H1 (cell line): ENCODE measurements at regions not wholly inside any gene's neighbourhood (a gene's known extent, or its start where the extent isn't known, plus 50 kb on each side); places are given as distances from the start of the nearest gene placed in this dataset.

Experiments
- CTCF ChIA-PET: fragments of 300-600 bp; sonication (Branson Sonifier 250); formaldehyde crosslinking; loops from one replicate; lab custom pipeline; 2021; ENCODE audit not compliant: partially characterized antibody; lab: Charles Lee
- POLR2A ChIA-PET: fragments of 300-600 bp; sonication (Branson Sonifier 250); formaldehyde crosslinking; loops from one replicate; lab custom pipeline; 2021; ENCODE audit warnings: inconsistent platforms; ENCODE audit not compliant: partially characterized antibody; lab: Charles Lee
- DNase-seq, 2 experiments: peaks; one replicate each; pipeline versions ENCODE4 v3.0.0 to v3.0.0-alpha.2; 2010 to 2022; ENCODE audit warnings: low spot score in 2 of 2, low read depth in 1 of 2, mixed read lengths in 1 of 2
- FAIRE-seq: peaks from 2 replicates; lab custom pipeline; 2011; peaks lifted over from hg19 to GRCh38; lab: Jason Lieb, UNC
- H2AFZ ChIP-seq: 2 replicates; pipeline ENCODE4 v1.8.1; 2012; ENCODE audit warnings: low read length, inconsistent platforms
- H2AK5ac ChIP-seq: 2 replicates; pipeline ENCODE4 v1.6.1; 2013; ENCODE audit warnings: low read depth, low read length
- H2BK120ac ChIP-seq: replicated peaks from 2 replicates; pipeline ENCODE3; 2013; ENCODE audit warnings: low read depth, low read length, inconsistent platforms
- H2BK12ac ChIP-seq: 2 replicates; pipeline ENCODE4 v1.6.1; 2013; ENCODE audit warnings: low read depth, low read length
- H2BK15ac ChIP-seq: 2 replicates; pipeline ENCODE4 v1.6.1; 2013; ENCODE audit warnings: low read length
- H2BK20ac ChIP-seq: 2 replicates; pipeline ENCODE4 v1.6.1; 2013; ENCODE audit warnings: low read length
- H2BK5ac ChIP-seq: 2 replicates; pipeline ENCODE4 v1.6.1; 2013; ENCODE audit warnings: low read depth, low read length
- H3K14ac ChIP-seq: 2 replicates; pipeline ENCODE4 v1.6.1; 2013; ENCODE audit warnings: inconsistent platforms; ENCODE audit not compliant: insufficient read length
- H3K18ac ChIP-seq: 2 replicates; pipeline ENCODE4 v1.6.1; 2013; ENCODE audit warnings: low read length; ENCODE audit errors: extremely low read depth
- H3K23ac ChIP-seq: 2 replicates; pipeline ENCODE4 v1.6.1; 2013; ENCODE audit warnings: inconsistent platforms; ENCODE audit not compliant: insufficient read length
- H3K23me2 ChIP-seq: 2 replicates; pipeline ENCODE4 v1.6.1; 2013; ENCODE audit warnings: low read depth, low read length
- H3K27ac ChIP-seq: 2 replicates; pipeline ENCODE4 v1.6.1; 2011; ENCODE audit warnings: low read depth, low read length, inconsistent platforms
- H3K27me3 ChIP-seq, 4 experiments: replicated peaks in 1 of 4; 1 replicate in 1 of 4; 2 replicates in 3 of 4; pipeline versions ENCODE4 v1.6.1 to v1.8.1; 2011 to 2013; ENCODE audit warnings: low read length in 3 of 4, mild to moderate bottlenecking in 3 of 4, inconsistent platforms in 2 of 4, mixed read lengths in 2 of 4, moderate library complexity in 1 of 4; ENCODE audit not compliant: control insufficient read depth in 3 of 4, insufficient read depth in 3 of 4; ENCODE audit errors: extremely low read depth in 1 of 4
- H3K36me3 ChIP-seq, 4 experiments: 2 replicates each; pipeline versions ENCODE4 v1.6.1 to v1.8.1; 2011 to 2013; ENCODE audit warnings: mild to moderate bottlenecking in 4 of 4, low read length in 3 of 4, moderate library complexity in 2 of 4, control low read depth in 1 of 4, inconsistent platforms in 1 of 4; ENCODE audit not compliant: insufficient read depth in 4 of 4, control insufficient read depth in 2 of 4
- H3K4ac ChIP-seq: replicated peaks from 2 replicates; pipeline ENCODE3; 2013; ENCODE audit warnings: low read length, low read depth, mixed read lengths, inconsistent platforms; ENCODE audit not compliant: insufficient read length
- H3K4me1 ChIP-seq, 4 experiments: replicated peaks in 1 of 4; 1 replicate in 1 of 4; 2 replicates in 3 of 4; pipeline versions ENCODE4 v1.6.1 to v1.8.1; 2011 to 2013; ENCODE audit warnings: low read length in 3 of 4, inconsistent platforms in 2 of 4, mixed read lengths in 1 of 4; ENCODE audit not compliant: insufficient read depth in 4 of 4, control insufficient read depth in 3 of 4
- H3K4me2 ChIP-seq, 2 experiments: 2 replicates each; pipeline versions ENCODE4 v1.6.1 to v1.8.1; 2011 to 2013; ENCODE audit warnings: low read depth in 2 of 2, low read length in 2 of 2, control low read depth in 1 of 2, inconsistent platforms in 1 of 2, mild to moderate bottlenecking in 1 of 2; ENCODE audit not compliant: insufficient read depth in 1 of 2
- H3K4me3 ChIP-seq, 4 experiments: fragments of 200-600, 300-600 bp in 1 of 4; sonication (generic), shearing (Covaris generic), sonication (Bioruptor Twin) in 1 of 4; 2 replicates each; pipeline versions ENCODE4 v1.5.1 to v1.8.1; 2011 to 2016; ENCODE audit warnings: low read length in 4 of 4, low read depth in 3 of 4, control low read depth in 2 of 4, inconsistent platforms in 2 of 4, mild to moderate bottlenecking in 2 of 4, mixed read lengths in 1 of 4, moderate library complexity in 1 of 4; ENCODE audit not compliant: insufficient read depth in 2 of 4; ENCODE audit errors: extremely low read depth in 1 of 4
- H3K56ac ChIP-seq: replicated peaks from 2 replicates; pipeline ENCODE3; 2013; ENCODE audit warnings: low read depth, mild to moderate bottlenecking, mixed read lengths, low read length, inconsistent platforms; ENCODE audit not compliant: insufficient read length
- H3K79me1 ChIP-seq: 2 replicates; pipeline ENCODE4 v1.6.1; 2013; ENCODE audit warnings: low read depth, low read length, control low read depth
- H3K79me2 ChIP-seq, 2 experiments: 2 replicates each; pipeline versions ENCODE4 v1.6.1 to v1.8.1; 2012 to 2013; ENCODE audit warnings: low read length in 2 of 2, mild to moderate bottlenecking in 2 of 2, inconsistent platforms in 1 of 2; ENCODE audit not compliant: insufficient read depth in 2 of 2, control insufficient read depth in 1 of 2
- H3K9ac ChIP-seq, 4 experiments: replicated peaks in 1 of 4; 1 replicate in 1 of 4; 2 replicates in 3 of 4; pipeline versions ENCODE4 v1.6.1 to v1.8.1; 2011 to 2013; ENCODE audit warnings: low read depth in 3 of 4, low read length in 3 of 4, control low read depth in 2 of 4, mild to moderate bottlenecking in 2 of 4, moderate library complexity in 2 of 4, inconsistent platforms in 1 of 4; ENCODE audit errors: extremely low read depth in 1 of 4
- H3K9me3 ChIP-seq, 2 experiments: 2 replicates each; pipeline versions ENCODE4 v1.6.1 to v1.8.1; 2012 to 2013; ENCODE audit warnings: mild to moderate bottlenecking in 2 of 2, moderate library complexity in 2 of 2, control low read depth in 1 of 2, inconsistent platforms in 1 of 2, low read depth in 1 of 2, low read length in 1 of 2, mixed read lengths in 1 of 2; ENCODE audit not compliant: insufficient read depth in 2 of 2
- H4K20me1 ChIP-seq, 2 experiments: replicated peaks in 1 of 2; 2 replicates each; pipeline versions ENCODE3 to v1.8.1; 2011 to 2013; ENCODE audit warnings: inconsistent platforms in 2 of 2, low read length in 2 of 2, mild to moderate bottlenecking in 1 of 2; ENCODE audit not compliant: insufficient read depth in 2 of 2, control insufficient read depth in 1 of 2
- H4K5ac ChIP-seq: 2 replicates; pipeline ENCODE4 v1.6.1; 2013; ENCODE audit warnings: low read length, low read depth, mixed read lengths, inconsistent platforms; ENCODE audit not compliant: insufficient read length
- H4K8ac ChIP-seq: 2 replicates; pipeline ENCODE4 v1.8.0; 2013; ENCODE audit warnings: mild to moderate bottlenecking, moderate library complexity, low read length, inconsistent platforms; ENCODE audit not compliant: insufficient read depth; ENCODE audit errors: extremely low read depth
- H4K91ac ChIP-seq: replicated peaks from 2 replicates; pipeline ENCODE3; 2013; ENCODE audit warnings: low read length, mixed read lengths, inconsistent platforms; ENCODE audit not compliant: insufficient read length
- BCL11A ChIP-seq, 2 experiments: IDR thresholded peaks; one replicate each; pipeline ENCODE4 v1.6.1; 2011; ENCODE audit warnings: low read depth in 2 of 2, low read length in 2 of 2, mild to moderate bottlenecking in 2 of 2
- BRCA1 ChIP-seq: IDR thresholded peaks from 2 replicates; pipeline ENCODE4 v1.6.1; 2012; ENCODE audit warnings: low read depth, low read length, improper control_type of control experiment
- CREB1 ChIP-seq: IDR thresholded peaks from 2 replicates; pipeline ENCODE4 v1.6.1; 2012; ENCODE audit warnings: inconsistent platforms
- E2F6 ChIP-seq: IDR thresholded peaks from 2 replicates; pipeline ENCODE4 v1.6.1; 2012; ENCODE audit warnings: inconsistent platforms
- EP300 ChIP-seq, 2 experiments: IDR thresholded peaks; 1 replicate in 1 of 2; 2 replicates in 1 of 2; pipeline ENCODE4 v1.6.1; 2011 to 2012; ENCODE audit warnings: low read depth in 2 of 2, low read length in 2 of 2, mild to moderate bottlenecking in 2 of 2, borderline replicate concordance in 1 of 2, inconsistent platforms in 1 of 2, moderate library complexity in 1 of 2
- HDAC2 ChIP-seq, 2 experiments: fragments of 300-600 bp in 1 of 2; sonication (generic) in 1 of 2; IDR thresholded peaks; 2 replicates each; pipeline ENCODE4 v1.6.1; 2011 to 2012; ENCODE audit warnings: low read depth in 2 of 2, low read length in 2 of 2, mild to moderate bottlenecking in 2 of 2, moderate library complexity in 2 of 2, borderline replicate concordance in 1 of 2, inconsistent platforms in 1 of 2
- HDAC6 ChIP-seq: IDR thresholded peaks from one replicate; pipeline ENCODE4 v1.7.1; 2012; ENCODE audit warnings: low read depth, mild to moderate bottlenecking, inconsistent platforms, low read length, moderate library complexity
- JUN ChIP-seq: IDR thresholded peaks from 2 replicates; pipeline ENCODE4 v1.6.1; 2011; ENCODE audit warnings: low read depth, mild to moderate bottlenecking, improper control_type of control experiment, low read length
- PHF8 ChIP-seq: fragments of 200-600 bp; sonication (generic); conservative IDR thresholded peaks from 2 replicates; pipeline ENCODE4 v1.7.1; 2012; ENCODE audit warnings: low read depth, mild to moderate bottlenecking, inconsistent platforms, low read length, moderate library complexity
- POLR2AphosphoS5 ChIP-seq: IDR thresholded peaks from 2 replicates; pipeline ENCODE4 v1.6.1; 2011; ENCODE audit warnings: low read depth, low read length
- SAP30 ChIP-seq: fragments of 300-600 bp; sonication (generic); IDR thresholded peaks from 2 replicates; pipeline ENCODE4 v1.7.1; 2012; ENCODE audit warnings: low read length, moderate library complexity, mild to moderate bottlenecking, inconsistent platforms; ENCODE audit not compliant: insufficient read depth, insufficient replicate concordance
- TAF7 ChIP-seq: optimal IDR thresholded peaks from 2 replicates; pipeline ENCODE3; 2011; ENCODE audit warnings: low read depth, mild to moderate bottlenecking, inconsistent platforms, low read length, moderate library complexity, borderline replicate concordance
- TBP ChIP-seq: IDR thresholded peaks from 2 replicates; pipeline ENCODE4 v1.6.1; 2011; ENCODE audit warnings: low read depth, low read length, improper control_type of control experiment
- ZNF274 ChIP-seq: IDR thresholded peaks from 2 replicates; pipeline ENCODE4 v1.7.0; 2012; ENCODE audit warnings: low read length, borderline replicate concordance; ENCODE audit errors: extremely low read depth
- WGBS, 2 experiments: shearing (Covaris generic) in 1 of 2; methylation state at CpG; one replicate each; pipeline versions ENCODE4 v1.1.6 to v1.1.7; 2013 to 2015; ENCODE audit warnings: low lambda C conversion rate in 2 of 2, mixed read lengths in 2 of 2, inconsistent platforms in 1 of 2, low coverage in 1 of 2, missing lambda C conversion rate in 1 of 2; ENCODE audit not compliant: insufficient replicate concordance in 2 of 2, insufficient coverage in 1 of 2, insufficient read length in 1 of 2; ENCODE audit errors: extremely low coverage in 1 of 2, missing lambda C conversion rate in 1 of 2; 5-methylcytosine and 5-hydroxymethylcytosine counted together

- H2BK5ac ChIP-seq, result no peak overlapping the region
- H2AK5ac ChIP-seq, result no peak overlapping the region
- no peak overlapping the region for H3K27ac ChIP-seq
- no peak overlapping the region for H3K56ac ChIP-seq
- H2BK12ac ChIP-seq, result no peak overlapping the region
- no peaks in the 10 kb centered on the region for H3K79me2 ChIP-seq
- H3K27me3 ChIP-seq, result peaks cover 0 to 1% (median 0%) of the 10 kb centered on the region in 4 experiments; a peak in 1 of 7 replicates
- H4K8ac ChIP-seq, result no peak overlapping the region
- H2BK120ac ChIP-seq, result peak overlapping the region; percentile 79
- no peak overlapping the region for H3K4me3 ChIP-seq
- POLR2A ChIA-PET, result no interaction called here
- CTCF ChIA-PET, result interaction anchor here (0.6 kb wide), 1 partner anchor 1165 kb away, joined by 3 read pairs; no protein-coding TSS in a partner anchor
- peaks cover 5 to 10% (median 7%) of the 10 kb centered on the region in 4 experiments; a peak in 6 of 7 replicates for H3K4me1 ChIP-seq
- no peak overlapping the region for H2BK20ac ChIP-seq
- no peaks in the 10 kb centered on the region; the same call in 1 of the 2 replicates for H3K23me2 ChIP-seq
- 93% methylated on average over 1 of the region's 1 CpG; no CpG with 5 or more reads in 1 of the 2 experiments for WGBS, 2 experiments
- no peak overlapping the region for H2AFZ ChIP-seq
- H3K18ac ChIP-seq, result no peak overlapping the region
- no peak overlapping the region for H3K4ac ChIP-seq
- H4K91ac ChIP-seq, result no peak overlapping the region
- DNase-seq (no peak), FAIRE-seq (no peak)
- no peaks in the 10 kb centered on the region for H4K20me1 ChIP-seq
- no peak overlapping the region for H2BK15ac ChIP-seq
- H4K5ac ChIP-seq, result no peak overlapping the region
- no peaks in the 10 kb centered on the region for H3K9me3 ChIP-seq
- H3K36me3 ChIP-seq, result no peaks in the 10 kb centered on the region
- no peak overlapping the region for H3K9ac ChIP-seq
- H3K79me1 ChIP-seq, result no peaks in the 10 kb centered on the region
- no peak overlapping the region for H3K23ac ChIP-seq
- no peak overlapping the region for H3K4me2 ChIP-seq
- H3K14ac ChIP-seq, result no peak overlapping the region
- TF ChIP-seq BCL11A (IDR thresholded peaks at IDR 0.05; ENCODE audit: low read depth in 2 of 2, low read length in 2 of 2) (no peak), TAF7 (no peak), JUN (no peak), POLR2AphosphoS5 (no peak), TBP (no peak), ZNF274 (no peak), EP300 (IDR thresholded peaks at IDR 0.05; ENCODE audit: borderline replicate concordance in 1 of 2, low read depth in 2 of 2, low read length in 2 of 2) (no peak), BRCA1 (no peak), HDAC6 (no peak), SAP30 (no peak), CREB1 (no peak), HDAC2 (IDR thresholded peaks at IDR 0.05; ENCODE audit: borderline replicate concordance in 1 of 2, low read depth in 2 of 2, low read length in 2 of 2) (no peak), E2F6 (no peak), PHF8 (no peak)
Observed at GRCh38 chr5:32955814-32956213, 244.7 kb downstream of the NPR3 start.
